Tibial artery (tissue), 4 donors: ENCODE measurements at regions not wholly inside any gene's neighbourhood (a gene's known extent, or its start where the extent isn't known, plus 50 kb on each side); places are given as distances from the start of the nearest gene placed in this dataset.

Experiments
- DNase-seq, 2 donors: peaks; one replicate each; pipeline ENCODE4 v3.0.0-alpha.2; 2019
- H3K27ac ChIP-seq, 2 donors: fragments of 200-600 bp; sonication (generic) in 1 of 2; 1 replicate in 1 of 2; 2 replicates in 1 of 2; pipeline ENCODE4 v1.5.1; 2018 to 2019; ENCODE audit warnings: mild to moderate bottlenecking in 1 of 2
- H3K27me3 ChIP-seq, 2 donors: fragments of 200-600 bp; sonication (generic) in 1 of 2; one replicate each; pipeline versions ENCODE4 v1.5.1 to v1.6.0; 2016 to 2019
- H3K36me3 ChIP-seq, 3 donors: fragments of 200-600 bp; sonication (generic) in 2 of 3; one replicate each; pipeline ENCODE4 v1.5.1; 2016 to 2019; ENCODE audit warnings: mild to moderate bottlenecking in 2 of 3
- H3K4me1 ChIP-seq, 4 donors: fragments of 200-600 bp; sonication (generic) in 2 of 4; 1 replicate in 3 of 4; 2 replicates in 1 of 4; pipeline ENCODE4 v1.5.1; 2016 to 2019
- H3K4me3 ChIP-seq, 2 donors: fragments of 200-600 bp; sonication (generic) in 1 of 2; 1 replicate in 1 of 2; 2 replicates in 1 of 2; pipeline ENCODE4 v1.5.1; 2018 to 2019; ENCODE audit warnings: mild to moderate bottlenecking in 2 of 2
- H3K9me3 ChIP-seq, 3 donors: fragments of 200-600 bp; sonication (generic) in 1 of 3; one replicate each; pipeline ENCODE4 v1.5.1; 2016 to 2019
- intact Hi-C: fragments of 100-400 bp; cut with DNase I; formaldehyde crosslinking; loops from one replicate; pipeline ENCODE4 v1.15.0; 2023; ENCODE audit warnings: low total_unique reads
- TF ChIP-seq, protein P1 (sequence below), 2 experiments: fragments of 200-600 bp in 1 of 2; fragments of 450-650 bp in 1 of 2; IDR thresholded peaks; one replicate each; pipeline ENCODE4 v1.5.1; 2017 to 2019; ENCODE audit warnings: antibody characterized with exemption in 2 of 2, mild to moderate bottlenecking in 1 of 2, moderate library complexity in 1 of 2

DNA sequence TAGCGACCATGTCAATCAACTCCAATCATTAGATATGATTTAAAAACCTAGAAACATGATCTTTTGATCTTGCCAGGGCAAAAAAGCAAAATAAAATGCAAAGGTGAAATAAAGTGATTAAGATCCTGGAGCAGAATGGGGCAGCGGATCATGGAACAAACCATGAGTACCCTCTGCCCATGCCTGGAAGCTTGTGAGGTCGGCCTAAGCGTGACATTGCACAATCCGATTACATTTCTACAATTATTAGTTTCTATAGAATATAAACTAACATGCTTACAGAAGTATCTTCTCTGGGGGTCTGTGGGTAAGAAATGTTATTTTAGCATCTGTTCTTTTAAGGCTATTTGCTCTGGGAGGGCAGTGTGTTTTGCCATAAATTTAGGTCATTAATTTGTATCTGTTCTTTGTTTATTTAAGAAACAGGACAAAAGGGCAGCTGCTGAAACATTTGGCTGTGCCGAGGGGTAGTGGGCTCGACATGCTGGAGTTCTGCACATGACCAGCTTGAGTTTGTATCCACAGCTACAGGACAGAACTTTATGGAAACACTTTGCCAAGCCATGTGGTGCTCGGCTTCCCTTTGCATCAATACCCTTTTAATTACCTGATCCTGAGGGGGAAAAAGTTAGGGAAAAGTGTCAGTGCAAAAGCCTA is 55.9 kb downstream of the ZBTB18 start:
- Histone ChIP-seq H3K9me3 (no peaks in the 10 kb centered on the region), H3K4me3 (no peak overlapping the region), H3K4me1 (no peaks in the 10 kb centered on the region), H3K36me3 (no peaks in the 10 kb centered on the region), H3K27ac (no peak overlapping the region), H3K27me3 (peaks cover 0 to 11% of the 10 kb centered on the region in 2 donors)
- TF ChIP-seq, protein P1, sequence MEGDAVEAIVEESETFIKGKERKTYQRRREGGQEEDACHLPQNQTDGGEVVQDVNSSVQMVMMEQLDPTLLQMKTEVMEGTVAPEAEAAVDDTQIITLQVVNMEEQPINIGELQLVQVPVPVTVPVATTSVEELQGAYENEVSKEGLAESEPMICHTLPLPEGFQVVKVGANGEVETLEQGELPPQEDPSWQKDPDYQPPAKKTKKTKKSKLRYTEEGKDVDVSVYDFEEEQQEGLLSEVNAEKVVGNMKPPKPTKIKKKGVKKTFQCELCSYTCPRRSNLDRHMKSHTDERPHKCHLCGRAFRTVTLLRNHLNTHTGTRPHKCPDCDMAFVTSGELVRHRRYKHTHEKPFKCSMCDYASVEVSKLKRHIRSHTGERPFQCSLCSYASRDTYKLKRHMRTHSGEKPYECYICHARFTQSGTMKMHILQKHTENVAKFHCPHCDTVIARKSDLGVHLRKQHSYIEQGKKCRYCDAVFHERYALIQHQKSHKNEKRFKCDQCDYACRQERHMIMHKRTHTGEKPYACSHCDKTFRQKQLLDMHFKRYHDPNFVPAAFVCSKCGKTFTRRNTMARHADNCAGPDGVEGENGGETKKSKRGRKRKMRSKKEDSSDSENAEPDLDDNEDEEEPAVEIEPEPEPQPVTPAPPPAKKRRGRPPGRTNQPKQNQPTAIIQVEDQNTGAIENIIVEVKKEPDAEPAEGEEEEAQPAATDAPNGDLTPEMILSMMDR (IDR thresholded peaks at IDR 0.05) = no peak
- intact Hi-C loops = no loop called here
- no peak for DNase-seq

DNA sequence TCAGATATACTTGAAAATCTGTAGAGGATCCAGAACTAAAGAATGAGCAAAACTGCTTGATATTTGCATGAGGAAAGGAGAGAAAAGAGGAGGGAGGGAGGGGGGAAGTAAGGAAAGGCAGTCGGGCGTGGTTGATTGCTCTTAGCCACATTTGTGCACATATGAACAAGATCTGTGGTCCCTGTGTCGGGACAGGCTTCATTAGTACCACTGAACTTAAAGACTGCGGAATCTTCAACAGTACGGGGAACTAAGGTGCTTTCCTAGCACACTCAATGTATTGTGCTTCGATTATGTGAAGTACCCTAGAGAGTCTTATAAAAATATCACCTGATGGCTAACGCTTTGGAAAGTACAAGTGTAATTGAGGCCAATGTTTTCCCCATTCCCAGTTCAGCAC is 59.9 kb downstream of the ZBTB18 start:
- Histone ChIP-seq H3K27me3 (peaks cover 0 to 5% of the 10 kb centered on the region in 2 donors), H3K4me3 (no peak overlapping the region), H3K9me3 (no peaks in the 10 kb centered on the region), H3K27ac (no peak overlapping the region), H3K36me3 (no peaks in the 10 kb centered on the region), H3K4me1 (peaks cover 0 to 13% (median 0%) of the 10 kb centered on the region in 4 donors)
- no peak for DNase-seq
- TF ChIP-seq, protein P1 (IDR thresholded peaks at IDR 0.05) = no peak
- intact Hi-C loops = no loop called here

DNA sequence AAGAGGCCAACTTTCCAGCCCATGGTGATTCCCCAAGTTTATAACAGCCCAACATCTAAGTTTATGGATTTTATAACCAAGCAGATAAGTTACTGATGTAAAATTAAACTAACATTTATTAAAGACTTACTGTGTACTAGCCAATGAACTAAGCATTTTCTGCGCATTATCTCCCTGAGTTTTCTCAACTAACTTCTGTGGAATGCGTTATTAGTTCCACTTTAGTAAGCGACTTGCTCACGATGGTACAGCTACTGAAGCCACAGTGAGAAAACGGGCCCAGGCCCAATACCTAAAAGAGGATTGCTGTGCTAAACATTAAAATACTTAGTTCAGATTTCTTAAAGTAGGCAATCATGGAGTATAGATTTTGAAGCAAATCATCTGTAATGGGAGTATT is 61.0 kb downstream of the ZBTB18 start:
- Histone ChIP-seq H3K4me1 (peaks cover 0 to 13% (median 0%) of the 10 kb centered on the region in 4 donors), H3K9me3 (no peaks in the 10 kb centered on the region), H3K27me3 (peaks cover 0 to 1% of the 10 kb centered on the region in 2 donors), H3K4me3 (no peak overlapping the region), H3K27ac (no peak overlapping the region), H3K36me3 (no peaks in the 10 kb centered on the region)
- intact Hi-C loops = no loop called here
- TF ChIP-seq, protein P1 (IDR thresholded peaks at IDR 0.05) = no peak
- DNase-seq = no peak

DNA sequence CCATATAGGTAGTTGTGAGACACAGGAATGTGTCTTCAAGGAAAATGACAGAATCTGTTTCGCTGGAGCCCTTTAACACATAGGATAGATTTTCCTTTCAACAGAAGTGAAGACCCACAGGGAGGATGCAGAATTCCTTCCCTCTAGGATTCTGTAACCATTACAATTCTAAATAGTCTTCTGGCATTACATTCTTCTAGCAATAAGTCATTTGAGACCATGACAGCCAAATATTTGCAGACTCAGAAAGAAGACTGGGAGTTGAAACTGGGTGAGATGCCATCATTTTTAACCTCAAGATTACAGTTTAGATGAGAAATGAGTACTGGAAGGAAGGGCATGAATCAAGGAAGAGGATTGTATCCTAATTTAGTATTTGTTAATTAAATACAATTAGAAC is 61.6 kb downstream of the ZBTB18 start:
- H3K27me3 ChIP-seq = no peaks in the 10 kb centered on the region
- intact Hi-C loops = no loop called here
- DNase-seq = no peak
- no peaks in the 10 kb centered on the region for H3K9me3 ChIP-seq
- TF ChIP-seq, protein P1 (IDR thresholded peaks at IDR 0.05) = no peak
- peaks cover 0 to 13% (median 0%) of the 10 kb centered on the region in 4 donors for H3K4me1 ChIP-seq
- H3K27ac ChIP-seq = no peak overlapping the region
- H3K4me3 ChIP-seq = no peak overlapping the region
- no peaks in the 10 kb centered on the region for H3K36me3 ChIP-seq

DNA sequence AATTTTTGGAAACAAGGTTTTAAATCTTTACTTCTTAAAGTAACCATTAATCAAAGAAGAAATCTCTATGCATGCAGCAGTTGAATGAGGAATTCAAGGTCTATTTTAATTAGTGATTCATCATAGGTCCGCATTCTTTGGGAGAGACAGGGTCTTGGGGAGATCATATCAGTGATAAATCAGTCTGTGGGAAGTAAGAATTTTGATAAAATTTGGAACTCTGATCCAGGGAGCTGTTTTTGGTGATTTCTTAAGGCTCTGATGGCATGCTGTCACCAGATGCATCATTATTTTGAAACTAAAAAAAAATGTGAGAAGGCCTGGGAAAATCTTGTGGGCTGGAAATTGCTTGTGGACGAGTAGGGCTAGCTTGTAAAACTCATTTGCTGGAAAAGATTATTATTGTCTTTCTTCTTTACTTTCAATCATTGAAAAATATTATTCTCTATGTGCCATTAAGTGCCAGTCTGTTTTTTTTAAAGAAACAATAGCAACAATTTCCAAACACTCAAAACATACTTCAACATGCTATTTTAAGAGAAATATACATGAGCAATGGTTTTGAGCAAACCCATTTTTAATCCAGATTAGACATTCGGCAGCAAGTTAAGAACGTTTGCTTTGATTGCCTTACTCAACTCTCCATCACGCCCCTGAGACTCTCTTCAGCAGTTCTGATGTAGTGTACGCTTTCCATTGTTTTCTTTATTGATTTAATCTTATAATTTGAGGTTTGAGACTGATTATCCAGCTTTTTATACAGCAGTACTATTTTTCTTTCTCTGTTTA is 62.6 kb downstream of the ZBTB18 start:
- Histone ChIP-seq H3K27me3 (peaks cover 0 to under 1% of the 10 kb centered on the region in 2 donors), H3K4me1 (peaks cover 0 to 13% (median 0%) of the 10 kb centered on the region in 4 donors), H3K4me3 (no peak overlapping the region), H3K36me3 (no peaks in the 10 kb centered on the region), H3K9me3 (no peaks in the 10 kb centered on the region), H3K27ac (no peak overlapping the region)
- TF ChIP-seq, protein P1 (IDR thresholded peaks at IDR 0.05) = no peak
- no peak for DNase-seq
- intact Hi-C loops = no loop called here
